NCI-H510A treated with DMSO at 0.1 percent for 48 hours (cell line): ENCODE measurements at regions not wholly inside any gene's neighbourhood (a gene's known extent, or its start where the extent isn't known, plus 50 kb on each side); places are given as distances from the start of the nearest gene placed in this dataset.
A peak's percentile ranks its signal among the peaks of the same experiment; 100 is the strongest.

Experiments
- DNase-seq: peaks from one replicate; lab custom pipeline; 2025; lab: John Stamatoyannopoulos, UW

- no peak for DNase-seq
These were observed 68.4 kb upstream of the PNMA1 start for GRCh38 chr14:73782623-73783022.

GRCh38 chr14:73780896-73781295, 66.7 kb upstream of the PNMA1 start:
- DNase-seq = no peak

DNA sequence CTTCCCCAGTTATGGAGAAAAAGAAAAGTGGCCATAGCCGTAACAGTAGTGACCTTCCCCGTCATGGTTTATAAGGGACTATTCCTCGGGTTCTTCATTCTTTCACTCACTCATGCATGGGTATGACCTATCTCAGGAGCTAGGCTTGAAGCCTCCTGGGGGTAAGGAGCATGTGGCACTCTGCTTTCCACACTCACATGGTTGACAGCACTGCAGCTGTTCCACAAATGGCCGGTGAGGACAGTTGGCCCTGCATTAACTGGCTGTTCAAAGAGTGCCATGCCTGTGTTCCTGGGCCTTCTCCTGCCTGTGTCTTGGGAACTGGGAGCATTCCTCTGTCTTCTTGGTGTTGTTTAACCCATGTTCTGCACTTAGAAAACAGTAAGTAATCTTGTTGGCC, 66.2 kb upstream of the PNMA1 start:
- DNase-seq = no peak

DNA sequence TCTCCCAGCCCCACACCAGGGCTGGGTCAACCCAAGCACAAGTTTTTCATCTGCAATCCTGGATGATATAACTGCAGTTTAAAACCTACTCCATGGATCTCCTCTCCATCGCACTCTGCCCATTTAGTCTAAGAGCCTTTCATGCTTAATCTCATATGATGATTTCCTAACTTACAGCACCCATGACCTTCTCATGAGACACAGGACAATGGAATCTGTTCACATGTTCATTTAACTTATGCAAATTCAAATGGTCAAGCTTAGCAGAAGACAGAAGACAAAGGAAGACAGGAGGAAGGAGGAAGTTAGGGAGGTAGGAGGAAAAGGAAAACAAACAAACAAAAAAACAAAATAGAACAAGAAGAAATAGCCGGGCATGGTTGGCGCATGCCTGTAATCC, 64.6 kb upstream of the PNMA1 start:
- no peak for DNase-seq

DNA sequence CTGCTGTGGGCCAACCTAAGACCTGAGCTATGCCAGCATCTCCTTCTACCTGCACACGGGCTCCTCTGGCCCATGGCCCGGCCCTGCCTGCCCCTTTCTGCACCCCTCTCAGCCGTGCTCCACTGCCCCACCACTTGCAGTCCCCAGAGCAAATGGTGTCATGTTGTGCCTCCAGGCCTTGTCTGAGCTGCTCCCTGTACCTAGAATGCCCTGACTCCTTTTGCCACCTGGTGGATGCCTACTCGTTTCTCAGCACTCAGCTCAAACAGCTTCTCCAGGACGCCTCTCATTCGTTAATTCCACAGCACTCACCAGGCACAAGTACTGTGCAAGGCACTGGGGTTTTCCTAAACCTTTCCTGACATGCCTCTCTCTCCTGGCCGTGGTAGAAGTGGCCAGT, 63.2 kb upstream of the PNMA1 start:
- DNase-seq = peak; percentile 53

GRCh38 chr14:73776194-73776537, 62.0 kb upstream of the PNMA1 start:
- no peak for DNase-seq

DNA sequence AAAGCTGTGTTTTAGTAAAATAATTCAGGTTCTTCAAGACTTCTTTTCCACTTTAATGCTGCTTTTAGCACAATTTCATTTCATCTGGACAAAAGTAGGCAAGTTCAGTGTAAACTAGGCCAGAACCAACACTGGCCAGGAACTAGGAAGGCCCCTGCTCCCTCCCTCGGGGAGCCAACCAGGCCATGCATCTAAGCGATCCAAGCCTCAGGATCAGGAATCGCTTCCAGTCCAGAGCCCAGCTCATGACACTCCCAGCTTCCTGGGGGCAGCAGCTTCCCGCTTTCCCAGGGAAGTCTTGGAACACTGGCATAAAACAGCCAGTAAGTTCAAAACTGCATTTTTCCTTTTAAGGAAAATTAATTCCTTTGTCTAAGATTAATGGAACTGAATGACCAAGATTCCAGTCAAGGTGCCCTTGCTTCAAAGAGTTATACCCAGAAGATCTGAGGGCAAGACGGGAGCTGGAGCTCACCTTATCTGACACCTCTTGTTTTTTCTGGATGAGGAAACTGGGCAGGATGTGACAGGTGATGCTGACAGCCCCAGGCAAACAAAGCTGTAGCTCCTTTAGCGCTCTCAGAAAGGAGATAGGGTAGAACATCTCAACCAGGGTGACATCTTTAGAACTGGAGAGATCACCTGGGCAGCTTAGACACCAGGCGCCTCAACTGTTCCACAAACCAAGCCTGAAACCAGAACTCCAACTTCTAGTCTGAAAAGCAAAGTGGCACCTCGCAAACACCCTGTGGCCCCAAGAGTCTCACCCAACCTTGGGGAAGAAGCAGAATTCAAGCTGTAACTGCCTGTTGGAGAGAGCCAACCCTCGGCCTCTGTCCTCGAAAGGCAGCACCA, 61.4 kb upstream of the PNMA1 start:
- no peak for DNase-seq

- DNase-seq = no peak
These were observed 60.5 kb upstream of the PNMA1 start for GRCh38 chr14:73774671-73775070.

DNA sequence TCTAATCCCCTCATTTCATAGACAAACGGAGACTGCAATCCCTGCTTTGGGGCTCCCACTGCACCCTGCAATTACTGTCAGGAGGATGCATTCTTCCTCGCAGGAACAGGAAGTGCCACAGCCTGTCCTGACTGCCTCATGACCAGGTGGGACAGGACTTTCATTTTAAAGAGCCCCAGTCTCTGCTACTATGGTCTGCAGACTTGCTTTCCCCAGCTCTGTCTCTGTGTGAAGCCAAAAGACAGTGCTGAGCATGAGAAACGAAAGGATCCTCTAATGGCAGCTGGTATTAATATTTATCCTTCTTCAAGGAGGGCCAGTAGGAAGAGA, 60.0 kb upstream of the PNMA1 start:
- DNase-seq = no peak

- DNase-seq = no peak
These were observed 59.5 kb upstream of the PNMA1 start for GRCh38 chr14:73773441-73774240.

GRCh38 chr14:73771848-73772638, 57.9 kb upstream of the PNMA1 start:
- DNase-seq = peak; percentile 55

DNA sequence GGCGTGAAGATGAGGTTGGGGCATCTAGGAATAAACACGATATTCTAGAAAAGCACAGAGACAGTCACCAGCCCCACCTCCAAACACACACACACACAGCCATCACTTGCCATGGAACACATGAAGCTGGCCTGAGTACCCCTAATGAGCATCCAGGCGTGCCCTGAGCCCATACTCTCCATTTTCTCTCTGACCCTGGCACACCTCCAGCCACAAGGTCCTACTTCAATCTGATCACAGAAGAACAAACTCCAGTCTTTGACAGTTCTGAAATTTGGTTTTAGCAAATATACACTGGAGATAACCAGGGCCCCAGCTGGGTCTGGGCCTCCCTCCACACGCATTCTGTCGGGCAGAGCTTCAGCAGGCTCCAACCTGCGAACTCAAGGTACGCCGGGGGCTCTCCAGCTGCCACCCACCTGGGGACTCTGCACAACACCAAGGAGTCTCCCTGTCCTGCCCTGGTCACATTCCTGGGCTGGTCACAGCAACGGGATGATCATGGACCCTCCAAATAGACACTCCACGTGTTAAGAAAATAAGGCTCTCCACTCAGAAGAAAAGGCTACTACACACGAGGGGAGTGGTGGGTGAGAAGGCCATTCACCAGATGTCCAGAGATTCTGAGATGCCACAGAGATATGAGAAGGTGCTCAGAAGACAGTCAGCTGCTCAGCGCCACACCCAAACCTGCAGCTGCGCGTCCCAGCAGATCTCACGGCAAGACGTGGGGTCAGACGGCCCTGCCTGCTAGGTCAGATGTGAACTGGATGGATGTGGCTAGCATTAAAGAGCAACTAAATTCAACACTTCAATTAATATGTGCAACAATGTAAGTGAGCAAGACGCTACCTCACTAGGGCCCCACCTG, 57.0 kb upstream of the PNMA1 start:
- no peak for DNase-seq

DNA sequence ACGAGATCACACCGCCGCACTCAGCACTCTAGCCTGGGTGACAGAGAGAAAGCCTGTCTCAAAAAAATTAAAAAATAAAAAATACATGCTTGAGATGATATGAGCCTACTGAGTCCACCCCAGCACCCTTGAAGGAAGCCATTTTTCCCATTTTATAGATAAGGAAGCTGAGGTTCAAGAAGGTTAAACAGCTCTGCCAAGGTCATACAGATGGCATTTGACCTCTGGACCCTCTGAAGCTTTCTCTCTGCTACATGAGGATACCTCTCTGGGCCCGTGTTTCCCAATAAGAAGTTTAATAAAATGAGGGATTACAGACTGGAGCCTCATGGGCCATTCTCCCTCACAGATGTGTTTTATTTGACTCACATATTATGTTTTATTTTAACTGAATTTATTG, 53.9 kb upstream of the PNMA1 start:
- no peak for DNase-seq

GRCh38 chr14:73764406-73765280, 50.5 kb upstream of the PNMA1 start:
- no peak for DNase-seq
